Parathyroid adenoma (tissue), 2 donors: ENCODE measurements at regions not wholly inside any gene's neighbourhood (a gene's known extent, or its start where the extent isn't known, plus 50 kb on each side); places are given as distances from the start of the nearest gene placed in this dataset.

Experiments used
- H2AFZ ChIP-seq: fragments of 300-600 bp; sonication (generic); one replicate; pipeline ENCODE4 v1.7.0; 2017; ENCODE audit warnings: antibody characterized with exemption, mild to moderate bottlenecking
- H3K27ac ChIP-seq: fragments of 300-600 bp; sonication (generic); one replicate; pipeline ENCODE4 v1.7.0; 2017
- H3K27me3 ChIP-seq: fragments of 300-600 bp; sonication (generic); one replicate; pipeline ENCODE4 v1.7.0; 2017; ENCODE audit warnings: low read length; ENCODE audit not compliant: control insufficient read depth, insufficient read depth
- H3K36me3 ChIP-seq: fragments of 300-600 bp; sonication (generic); one replicate; pipeline ENCODE4 v1.7.0; 2017; ENCODE audit warnings: low read length; ENCODE audit not compliant: control insufficient read depth, insufficient read depth
- H3K4me1 ChIP-seq: fragments of 300-600 bp; sonication (generic); one replicate; pipeline ENCODE4 v1.7.0; 2017; ENCODE audit warnings: control low read depth
- H3K4me2 ChIP-seq: fragments of 300-600 bp; sonication (generic); one replicate; pipeline ENCODE4 v1.7.0; 2017; ENCODE audit warnings: low read length
- H3K4me3 ChIP-seq: fragments of 300-600 bp; sonication (generic); one replicate; pipeline ENCODE4 v1.7.0; 2017; ENCODE audit warnings: low read depth, low read length
- H3K79me2 ChIP-seq: fragments of 300-600 bp; sonication (generic); one replicate; pipeline ENCODE4 v1.7.0; 2017; ENCODE audit warnings: control low read depth
- H3K9ac ChIP-seq: fragments of 300-600 bp; sonication (generic); one replicate; pipeline ENCODE4 v1.7.0; 2017; ENCODE audit warnings: mild to moderate bottlenecking
- H3K9me3 ChIP-seq: fragments of 300-600 bp; sonication (generic); one replicate; pipeline ENCODE4 v1.7.0; 2017; ENCODE audit warnings: low read length; ENCODE audit not compliant: control insufficient read depth
- CTCF ChIP-seq: fragments of 300-600 bp; sonication (generic); IDR thresholded peaks from one replicate; pipeline ENCODE4 v1.7.0; 2017; ENCODE audit warnings: antibody characterized with exemption, mild to moderate bottlenecking
- donor health status: primary hyperparathyroidism.

GRCh38 chr3:137100326-137100725, 142.5 kb downstream of the IL20RB start:
- H3K4me1 ChIP-seq, result no peaks in the 10 kb centered on the region
- H3K27me3 ChIP-seq, result no peaks in the 10 kb centered on the region
- TF ChIP-seq CTCF, result no peak
- no peaks in the 10 kb centered on the region for H3K36me3 ChIP-seq
- H3K4me3 ChIP-seq, result no peak overlapping the region
- no peak overlapping the region for H2AFZ ChIP-seq
- H3K9ac ChIP-seq, result no peak overlapping the region
- H3K27ac ChIP-seq, result no peak overlapping the region
- H3K4me2 ChIP-seq, result no peak overlapping the region
- H3K79me2 ChIP-seq, result no peaks in the 10 kb centered on the region
- no peaks in the 10 kb centered on the region for H3K9me3 ChIP-seq

- no peaks in the 10 kb centered on the region for H3K27me3 ChIP-seq
- H3K9ac ChIP-seq, result no peak overlapping the region
- H2AFZ ChIP-seq, result no peak overlapping the region
- H3K4me2 ChIP-seq, result no peak overlapping the region
- H3K9me3 ChIP-seq, result no peaks in the 10 kb centered on the region
- H3K27ac ChIP-seq, result no peak overlapping the region
- no peaks in the 10 kb centered on the region for H3K36me3 ChIP-seq
- H3K4me3 ChIP-seq, result no peak overlapping the region
- no peaks in the 10 kb centered on the region for H3K4me1 ChIP-seq
- H3K79me2 ChIP-seq, result no peaks in the 10 kb centered on the region
- TF ChIP-seq CTCF, result no peak
Observed at GRCh38 chr3:137103739-137104138, 146.0 kb downstream of the IL20RB start.

GRCh38 chr3:137105277-137105977, 147.6 kb downstream of the IL20RB start:
- Histone ChIP-seq H3K27me3 (no peaks in the 10 kb centered on the region), H3K4me1 (no peaks in the 10 kb centered on the region), H3K79me2 (no peaks in the 10 kb centered on the region), H3K9me3 (no peaks in the 10 kb centered on the region), H3K27ac (no peak overlapping the region), H2AFZ (peak overlapping the region; percentile 3), H3K36me3 (no peaks in the 10 kb centered on the region), H3K4me2 (no peak overlapping the region), H3K4me3 (no peak overlapping the region), H3K9ac (no peak overlapping the region)
- peak; percentile 72 for TF ChIP-seq CTCF

GRCh38 chr3:137106612-137107240, 148.9 kb downstream of the IL20RB start:
- Histone ChIP-seq H3K27me3 (no peaks in the 10 kb centered on the region), H3K4me3 (no peak overlapping the region), H3K27ac (no peak overlapping the region), H3K9me3 (no peaks in the 10 kb centered on the region), H3K79me2 (no peaks in the 10 kb centered on the region), H3K9ac (no peak overlapping the region), H2AFZ (no peak overlapping the region), H3K4me1 (no peaks in the 10 kb centered on the region), H3K4me2 (no peak overlapping the region), H3K36me3 (no peaks in the 10 kb centered on the region)
- no peak for TF ChIP-seq CTCF
